ENCODE measurements at regions not wholly inside any gene's neighbourhood (a gene's known extent, or its start where the extent isn't known, plus 50 kb on each side); places are given as distances from the start of the nearest gene placed in this dataset.
A peak's percentile ranks its signal among the peaks of the same experiment; 100 is the strongest.
"Not testable (repeated sequence)": the region's sequence is repeated elsewhere in the genome, so short reads cannot be mapped to it uniquely, and the experiment has no call there.

DNA sequence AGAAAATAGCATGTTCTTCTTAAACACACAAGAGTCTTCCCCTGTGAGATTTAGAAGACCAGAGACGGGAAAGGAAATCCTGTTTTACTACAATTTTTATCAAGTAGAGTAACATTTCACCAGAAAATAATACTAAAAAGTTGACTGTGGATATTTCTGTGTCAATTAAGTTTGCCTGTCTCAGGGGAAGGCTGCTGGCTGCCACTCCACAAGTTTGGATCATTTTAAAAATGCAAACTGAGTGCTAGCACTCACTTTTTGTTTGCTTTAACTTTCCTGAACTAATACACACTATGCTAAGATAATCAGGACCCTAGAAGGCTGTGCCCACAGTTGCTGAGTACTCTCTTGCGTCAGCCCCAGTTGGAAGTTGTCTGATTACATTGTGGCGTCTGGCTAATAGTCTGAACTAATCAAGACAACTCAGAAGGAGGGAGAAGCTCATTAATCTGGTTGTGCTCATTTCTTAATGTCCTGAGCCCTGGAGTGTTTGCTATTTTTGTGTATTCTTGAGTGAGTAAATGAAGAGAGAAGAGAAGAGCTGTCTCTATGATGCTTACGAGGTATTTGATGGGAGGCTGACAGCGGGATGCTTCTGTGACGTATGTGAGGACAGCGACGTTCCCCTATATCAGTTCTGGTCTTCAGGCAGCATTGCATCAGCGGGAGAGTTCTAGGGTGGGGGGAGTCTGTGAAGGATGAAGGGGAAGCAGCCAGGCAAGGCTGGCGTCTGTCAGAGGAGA, 664.2 kb downstream of the QKI start:
- no peak for DNase-seq (ENCODE audit: low read depth in 2 of 2)

- not testable (repeated sequence) for DNase-seq (ENCODE audit: low read depth in 2 of 2)
Measured at GRCh38 chr6:164076818-164077532, 662.5 kb downstream of the QKI start.

DNA sequence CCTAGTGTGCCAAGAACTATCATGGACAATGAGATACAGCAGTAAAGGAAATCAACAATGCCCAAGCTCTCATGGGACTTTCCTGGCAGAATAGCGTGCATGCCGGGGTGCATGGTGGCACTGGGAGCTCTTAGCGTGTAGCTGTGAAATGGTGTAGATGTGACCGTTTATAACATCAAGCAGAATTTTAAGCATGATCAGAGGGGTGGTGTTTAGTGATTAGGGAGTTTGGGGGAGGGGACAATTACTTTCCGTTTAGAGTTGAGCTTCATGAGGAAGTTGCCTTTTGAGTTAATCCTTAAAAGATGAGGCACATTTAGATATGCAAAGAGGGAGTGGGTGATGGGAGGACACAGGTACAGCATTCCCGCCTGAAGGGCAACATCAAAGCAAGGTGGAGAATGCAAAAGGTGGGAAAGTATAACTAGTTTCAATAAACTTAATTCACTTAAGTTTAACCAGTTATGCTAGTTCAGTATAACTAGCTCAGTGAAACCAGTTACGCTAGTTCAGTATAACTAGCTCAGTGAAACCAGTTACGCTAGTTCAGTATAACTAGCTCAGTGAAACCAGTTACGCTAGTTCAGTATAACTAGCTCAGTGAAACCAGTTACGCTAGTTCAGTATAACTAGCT, 661.6 kb downstream of the QKI start:
- no peak for DNase-seq (ENCODE audit: low read depth in 2 of 2)

- DNase-seq (ENCODE audit: low read depth in 2 of 2) = no peak
Measured at GRCh38 chr6:164072240-164072666, 657.7 kb downstream of the QKI start.

GRCh38 chr6:164069350-164069990, 655.0 kb downstream of the QKI start:
- no peak for DNase-seq (ENCODE audit: low read depth in 2 of 2)

GRCh38 chr6:164068527-164068926, 654.0 kb downstream of the QKI start:
- DNase-seq (ENCODE audit: low read depth in 2 of 2) = no peak

- DNase-seq (ENCODE audit: low read depth in 2 of 2) = no peak
Measured at GRCh38 chr6:164066766-164067165, 652.2 kb downstream of the QKI start.

GRCh38 chr6:164066335-164066734, 651.8 kb downstream of the QKI start:
- DNase-seq (ENCODE audit: low read depth in 2 of 2) = no peak

GRCh38 chr6:164063346-164063745, 648.8 kb downstream of the QKI start:
- no peak for DNase-seq (ENCODE audit: low read depth in 2 of 2)

GRCh38 chr6:164062872-164063271, 648.4 kb downstream of the QKI start:
- no peak for DNase-seq (ENCODE audit: low read depth in 2 of 2)

DNA sequence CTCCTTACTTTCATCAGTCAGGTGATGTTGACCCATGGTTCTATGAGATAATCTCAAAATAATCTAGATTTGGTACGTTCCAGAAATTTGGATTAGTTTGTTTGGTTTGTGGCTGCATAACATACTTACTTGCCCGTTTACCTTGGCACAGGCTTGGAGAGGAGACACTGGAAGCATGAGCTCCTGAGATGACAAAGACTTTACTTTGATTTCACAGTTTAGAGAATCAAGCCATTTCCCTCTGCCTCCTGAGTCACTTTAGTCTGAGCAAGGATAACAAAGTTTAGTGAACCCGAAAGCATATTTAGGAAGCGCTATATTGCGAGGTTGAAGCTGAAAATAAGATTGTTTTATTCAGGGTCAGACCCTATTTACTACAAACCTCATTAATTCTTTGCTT, 643.4 kb downstream of the QKI start:
- DNase-seq (ENCODE audit: low read depth in 2 of 2) = no peak

GRCh38 chr6:164051427-164051826, 636.9 kb downstream of the QKI start:
- DNase-seq (ENCODE audit: low read depth in 2 of 2) = no peak

- DNase-seq (ENCODE audit: low read depth in 2 of 2) = no peak
Measured at GRCh38 chr6:164049517-164049988, 635.0 kb downstream of the QKI start.

GRCh38 chr6:164048840-164049516, 634.5 kb downstream of the QKI start:
- DNase-seq (ENCODE audit: low read depth in 2 of 2) = no peak

GRCh38 chr6:164045082-164045481, 630.6 kb downstream of the QKI start:
- no peak for DNase-seq (ENCODE audit: low read depth in 2 of 2)

GRCh38 chr6:164043656-164044055, 629.1 kb downstream of the QKI start:
- DNase-seq (ENCODE audit: low read depth in 2 of 2) = not testable (repeated sequence)

DNA sequence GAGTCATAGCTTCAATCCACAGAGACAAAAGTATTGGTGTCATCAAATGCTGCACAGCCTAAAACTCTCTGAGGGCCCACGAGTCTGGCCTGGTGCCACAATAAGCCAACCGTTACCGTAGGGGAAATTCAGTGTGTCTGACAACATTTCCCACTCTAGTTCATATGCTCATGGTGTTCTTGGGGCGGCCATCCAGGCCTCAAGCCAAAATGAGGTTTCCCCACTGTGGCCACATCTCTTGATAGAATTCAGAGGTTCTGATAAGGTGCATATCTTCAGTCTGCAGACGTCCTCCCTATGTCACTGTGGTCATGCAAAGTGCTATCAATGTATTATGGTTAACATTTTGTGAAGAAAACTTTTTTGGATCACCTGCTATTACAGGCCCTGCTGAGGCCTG, 627.7 kb downstream of the QKI start:
- DNase-seq (ENCODE audit: low read depth in 2 of 2) = no peak

GRCh38 chr6:164040994-164041393, 626.5 kb downstream of the QKI start:
- no peak for DNase-seq (ENCODE audit: low read depth in 2 of 2)

DNA sequence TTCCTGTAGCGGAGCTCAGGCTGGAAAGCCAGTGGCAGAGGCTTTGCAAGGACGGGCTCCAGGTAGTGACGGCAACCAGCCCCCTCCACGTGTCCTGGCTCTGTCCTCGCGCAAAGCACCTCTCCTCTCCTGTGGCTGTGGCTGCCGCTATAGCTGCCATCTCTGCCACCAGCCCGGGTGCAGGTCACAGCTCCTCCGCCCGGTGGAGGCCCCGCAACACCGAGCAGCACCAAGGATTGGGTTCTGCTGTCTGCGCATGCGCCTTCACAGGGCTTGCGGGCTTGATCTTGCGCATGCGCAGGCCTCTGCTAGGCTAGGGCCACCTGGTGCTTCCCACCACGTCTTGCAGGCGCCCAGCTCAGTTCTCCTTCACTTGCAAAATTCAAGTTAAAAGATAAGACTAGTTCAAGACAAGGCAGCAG, 625.4 kb downstream of the QKI start:
- peak in 1 of 2 donors; percentile 32 for DNase-seq (ENCODE audit: low read depth in 2 of 2)

DNA sequence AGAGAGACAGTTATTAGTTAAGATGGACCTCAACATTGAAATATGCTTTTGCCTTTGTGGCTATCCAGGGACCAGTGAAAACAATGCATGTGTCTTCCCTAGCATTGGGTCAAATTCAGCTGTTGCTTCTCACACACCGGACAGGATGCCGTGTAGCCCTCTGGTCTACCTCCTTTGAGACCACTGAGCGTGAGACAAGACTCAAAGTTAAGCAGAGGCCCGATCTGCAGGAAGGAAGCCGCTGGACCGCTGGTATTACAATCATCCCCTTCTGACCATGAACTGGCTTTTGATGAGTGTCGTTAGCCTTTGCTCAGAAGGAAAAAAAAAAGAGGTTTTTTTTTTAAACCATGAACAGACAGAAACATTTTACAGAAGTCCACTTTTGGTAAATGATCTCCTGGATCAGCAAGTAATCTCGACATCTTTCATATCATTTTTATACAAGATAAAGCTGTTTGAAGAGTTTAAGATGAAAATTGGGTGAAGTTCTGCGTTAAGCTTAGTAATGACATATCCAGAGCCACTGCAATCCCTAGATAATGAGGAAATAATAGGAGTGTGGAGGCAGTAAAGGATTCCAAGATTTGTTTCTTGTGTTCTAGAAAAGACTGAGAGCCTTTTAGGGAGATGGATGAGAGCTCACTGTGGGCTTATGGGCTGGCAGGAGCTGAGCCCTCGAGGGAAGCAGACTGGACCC, 622.8 kb downstream of the QKI start:
- no peak for DNase-seq (ENCODE audit: low read depth in 2 of 2)

DNA sequence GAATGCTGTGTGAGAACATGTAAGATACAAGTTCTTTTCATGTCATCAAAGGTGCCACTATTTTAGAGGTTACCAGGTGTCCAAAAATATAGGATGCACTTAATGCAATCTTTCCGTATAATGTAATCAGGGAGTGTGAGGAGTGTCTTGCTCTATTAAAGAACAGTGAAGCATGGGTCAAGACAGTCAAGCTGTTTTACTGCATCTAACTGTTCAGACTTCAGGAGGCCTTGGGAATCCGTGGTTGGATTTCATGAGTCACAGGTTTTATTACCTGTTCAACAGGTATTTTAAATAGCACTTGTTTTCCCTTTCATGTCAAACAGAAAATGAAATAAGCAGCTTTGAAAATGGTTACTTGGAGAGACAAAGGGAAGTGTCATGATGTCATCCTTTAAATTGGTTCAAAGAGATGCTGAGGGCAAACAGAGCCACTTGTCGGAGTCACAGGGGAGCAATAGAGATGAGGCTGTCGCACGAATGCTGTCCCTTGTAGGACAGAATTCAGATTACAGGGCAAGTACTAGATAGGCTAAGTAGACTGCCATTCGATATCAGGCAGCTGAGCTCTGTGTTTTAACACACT, 621.5 kb downstream of the QKI start:
- no peak for DNase-seq (ENCODE audit: low read depth in 2 of 2)
